GM13976 (cell line): ENCODE measurements at regions not wholly inside any gene's neighbourhood (a gene's known extent, or its start where the extent isn't known, plus 50 kb on each side); places are given as distances from the start of the nearest gene placed in this dataset.

Experiments
- DNase-seq: peaks from one replicate; pipeline ENCODE4 v3.0.0; 2012; ENCODE audit warnings: low spot score
- in situ Hi-C: fragments of 300-500 bp; cut with MboI; formaldehyde crosslinking; loops from one replicate; pipeline ENCODE4 v1.12.0; 2022; ENCODE audit warnings: low sequenced_read_pairs, mixed read lengths, inconsistent platforms; ENCODE audit not compliant: unreplicated experiment
- TF ChIP-seq, protein P1 (sequence below): IDR thresholded peaks from 2 replicates; pipeline ENCODE4 v1.5.1; 2012; ENCODE audit warnings: borderline replicate concordance, mild to moderate bottlenecking; ENCODE audit not compliant: insufficient read depth; ENCODE audit errors: extremely low read depth, missing control alignments, control extremely low read depth

DNA sequence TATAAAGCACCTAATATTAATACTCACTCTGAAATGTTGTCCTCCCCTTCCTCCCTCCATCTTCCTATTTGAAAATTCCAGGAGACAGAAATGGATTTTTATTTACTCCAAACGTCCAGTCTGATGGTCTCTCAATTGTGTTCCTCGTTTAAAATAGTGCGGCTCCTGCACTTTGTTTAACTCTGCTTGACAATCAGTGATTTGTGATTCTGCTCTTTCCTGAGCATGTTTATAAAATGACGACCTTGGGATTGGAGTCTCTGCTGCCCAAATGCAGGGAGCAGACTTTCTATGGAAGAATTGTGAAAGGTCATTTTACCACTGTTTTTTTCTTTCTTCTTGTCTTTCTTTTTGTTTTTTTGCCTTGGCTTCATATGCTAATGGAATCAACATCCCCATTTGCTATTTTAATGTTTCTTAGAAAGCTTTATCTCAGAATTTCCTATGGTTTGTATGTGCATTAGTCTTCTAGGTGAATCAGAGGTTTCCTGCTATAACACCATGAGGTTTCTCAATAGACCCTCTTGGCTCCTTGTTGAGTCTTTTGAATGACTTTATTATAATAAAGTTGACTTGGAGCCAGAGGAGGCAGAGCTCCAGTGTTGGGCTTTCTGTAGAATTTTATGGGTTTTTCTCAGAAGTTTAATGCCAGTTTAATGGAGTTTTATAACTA lies 376.5 kb downstream of the CDH11 start:
- no peak for DNase-seq
- in situ Hi-C loops = loop anchor here (25.0 kb wide), 1 partner anchor 108 kb away; no protein-coding TSS in a partner anchor
- TF ChIP-seq, protein P1, sequence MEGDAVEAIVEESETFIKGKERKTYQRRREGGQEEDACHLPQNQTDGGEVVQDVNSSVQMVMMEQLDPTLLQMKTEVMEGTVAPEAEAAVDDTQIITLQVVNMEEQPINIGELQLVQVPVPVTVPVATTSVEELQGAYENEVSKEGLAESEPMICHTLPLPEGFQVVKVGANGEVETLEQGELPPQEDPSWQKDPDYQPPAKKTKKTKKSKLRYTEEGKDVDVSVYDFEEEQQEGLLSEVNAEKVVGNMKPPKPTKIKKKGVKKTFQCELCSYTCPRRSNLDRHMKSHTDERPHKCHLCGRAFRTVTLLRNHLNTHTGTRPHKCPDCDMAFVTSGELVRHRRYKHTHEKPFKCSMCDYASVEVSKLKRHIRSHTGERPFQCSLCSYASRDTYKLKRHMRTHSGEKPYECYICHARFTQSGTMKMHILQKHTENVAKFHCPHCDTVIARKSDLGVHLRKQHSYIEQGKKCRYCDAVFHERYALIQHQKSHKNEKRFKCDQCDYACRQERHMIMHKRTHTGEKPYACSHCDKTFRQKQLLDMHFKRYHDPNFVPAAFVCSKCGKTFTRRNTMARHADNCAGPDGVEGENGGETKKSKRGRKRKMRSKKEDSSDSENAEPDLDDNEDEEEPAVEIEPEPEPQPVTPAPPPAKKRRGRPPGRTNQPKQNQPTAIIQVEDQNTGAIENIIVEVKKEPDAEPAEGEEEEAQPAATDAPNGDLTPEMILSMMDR = no peak

DNA sequence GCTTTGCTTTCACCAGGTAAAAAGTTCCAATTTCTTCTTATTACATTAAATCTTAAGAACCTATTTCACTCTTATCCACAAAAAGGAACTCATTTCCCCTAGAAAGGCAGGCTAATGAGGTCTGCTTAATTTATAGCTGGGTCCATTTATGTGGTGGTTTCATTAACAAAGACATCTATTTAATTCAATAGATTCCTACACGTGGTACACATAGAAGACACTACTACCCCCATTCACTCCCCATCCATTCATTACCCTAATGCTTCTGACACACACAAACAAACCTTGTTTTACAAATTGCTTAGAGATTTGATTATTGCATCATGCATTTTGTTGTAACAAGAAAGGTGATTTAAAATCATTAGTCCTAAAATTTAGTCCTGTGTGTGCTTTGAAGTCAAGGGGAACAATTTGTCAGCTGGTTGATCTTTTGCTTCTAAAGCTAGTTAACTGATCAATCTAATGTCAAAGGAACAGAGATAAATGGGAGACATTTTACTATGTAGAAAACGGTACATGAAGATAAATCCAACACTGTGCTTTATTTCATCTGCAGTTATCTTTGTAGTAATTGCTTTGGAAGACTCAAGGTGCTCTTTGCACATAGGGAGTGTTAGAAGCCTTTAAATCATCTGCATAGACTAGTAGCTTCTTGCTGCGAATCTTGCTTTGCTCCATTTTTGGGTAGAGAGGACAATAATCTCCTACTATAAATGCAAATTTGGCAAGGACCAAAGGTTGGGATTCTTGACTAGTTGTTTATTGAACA lies 379.2 kb downstream of the CDH11 start:
- no peak for DNase-seq
- in situ Hi-C loops = loop anchor here (25.0 kb wide), 1 partner anchor 105 kb away; no protein-coding TSS in a partner anchor
- TF ChIP-seq, protein P1 = no peak

DNA sequence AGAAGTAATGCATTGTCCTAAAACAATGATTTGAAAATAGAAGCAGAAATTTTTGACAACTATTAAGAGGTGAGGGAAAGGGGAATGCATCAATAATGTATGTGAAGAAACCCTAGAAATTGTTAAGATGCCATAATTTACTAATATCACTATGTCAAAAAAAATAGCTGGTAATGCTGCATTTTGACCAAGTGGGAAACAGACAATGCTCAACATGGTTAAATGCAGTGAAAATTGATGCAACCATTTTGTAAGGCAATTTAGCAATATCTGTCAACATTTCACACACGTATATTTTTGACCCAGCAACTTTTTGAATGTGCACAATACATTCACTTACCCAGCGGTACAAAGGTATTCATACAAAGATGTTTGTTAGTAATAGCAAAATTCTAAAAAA lies 381.6 kb downstream of the CDH11 start:
- TF ChIP-seq, protein P1 = no peak
- in situ Hi-C loops = loop anchor here (25.0 kb wide), 1 partner anchor 103 kb away; no protein-coding TSS in a partner anchor
- DNase-seq = no peak

DNA sequence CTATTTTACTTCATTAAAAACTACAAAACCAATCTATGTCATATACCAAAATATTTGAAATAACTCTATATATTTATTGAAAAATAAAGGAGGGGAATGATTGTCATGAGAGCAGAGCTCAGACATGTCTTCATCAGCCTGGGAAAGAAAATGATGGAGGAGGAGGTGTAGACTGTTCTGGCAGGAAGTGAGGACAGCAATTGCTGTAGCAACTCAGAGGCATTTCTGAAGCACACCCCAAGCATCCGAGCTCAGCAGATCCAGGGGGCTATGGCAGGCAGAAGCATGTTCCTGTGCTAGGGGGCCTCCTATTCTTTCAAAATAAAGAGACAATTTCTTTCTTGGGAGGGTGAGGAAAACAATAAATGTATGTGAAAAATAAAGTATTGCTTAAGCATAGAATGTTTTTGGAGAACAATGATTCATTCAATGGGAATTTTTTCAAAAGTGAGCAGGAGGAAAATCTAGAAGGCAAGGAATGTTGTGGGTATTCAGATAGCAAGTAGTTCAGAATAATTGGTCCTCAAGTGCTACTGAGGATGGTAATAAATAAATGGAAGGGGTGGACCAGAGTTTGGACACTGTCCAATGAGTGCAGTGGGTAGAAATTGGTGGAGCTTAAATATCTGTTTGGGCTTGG lies 383.4 kb downstream of the CDH11 start:
- TF ChIP-seq, protein P1 = no peak
- no peak for DNase-seq
- in situ Hi-C loops = loop anchor here (25.0 kb wide), 1 partner anchor 101 kb away; no protein-coding TSS in a partner anchor

DNA sequence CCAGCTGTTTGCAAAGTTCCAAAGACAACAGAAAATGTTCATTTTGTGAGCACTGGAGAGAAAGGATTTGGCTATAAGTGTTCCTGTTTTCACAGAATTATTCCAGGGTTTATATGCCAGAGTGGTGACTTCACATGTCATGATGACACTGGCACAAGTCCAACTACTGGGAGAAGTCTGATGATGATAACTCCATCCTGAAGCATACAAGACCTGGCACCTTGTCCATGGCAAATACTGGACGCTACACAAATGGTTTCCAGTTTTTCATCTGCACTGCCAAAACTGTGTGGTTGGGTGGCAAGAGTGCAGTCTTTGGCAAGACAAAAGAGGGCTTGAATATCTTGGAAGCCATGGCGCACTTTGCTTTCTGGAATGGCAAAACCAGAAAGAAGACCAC lies 385.0 kb downstream of the CDH11 start:
- TF ChIP-seq, protein P1 = no peak
- in situ Hi-C loops = loop anchor here (25.0 kb wide), 1 partner anchor 100 kb away; no protein-coding TSS in a partner anchor
- DNase-seq = no peak

DNA sequence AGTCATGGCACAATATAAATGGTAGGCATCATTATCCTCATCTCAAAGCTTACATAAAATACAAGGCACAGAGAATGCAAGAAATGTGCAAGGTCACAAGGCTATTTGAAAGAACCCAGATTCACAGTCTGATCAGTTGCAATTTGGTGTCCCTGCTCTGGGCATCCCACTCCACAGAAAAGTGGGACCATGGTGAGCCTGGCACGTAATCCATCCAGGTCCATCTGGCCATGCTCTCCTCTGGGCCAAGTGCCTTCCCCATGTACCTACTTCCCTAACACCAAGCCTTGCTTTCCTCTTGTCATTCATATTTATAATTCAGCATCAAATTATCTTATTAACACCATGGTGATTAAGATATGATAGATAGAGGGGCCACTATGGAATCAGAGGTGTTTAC lies 390.0 kb downstream of the CDH11 start:
- TF ChIP-seq, protein P1 = no peak
- in situ Hi-C loops = loop anchor here (25.0 kb wide), 1 partner anchor 95 kb away; no protein-coding TSS in a partner anchor
- DNase-seq = no peak
